H1 (cell line): ENCODE measurements at regions not wholly inside any gene's neighbourhood (a gene's known extent, or its start where the extent isn't known, plus 50 kb on each side); places are given as distances from the start of the nearest gene placed in this dataset.

ENCODE experiments used
- BCL11A ChIP-seq, 2 experiments: IDR thresholded peaks; one replicate each; pipeline ENCODE4 v1.6.1; 2011; ENCODE audit warnings: low read depth in 2 of 2, low read length in 2 of 2, mild to moderate bottlenecking in 2 of 2
- PHF8 ChIP-seq: fragments of 200-600 bp; sonication (generic); conservative IDR thresholded peaks from 2 replicates; pipeline ENCODE4 v1.7.1; 2012; ENCODE audit warnings: low read depth, mild to moderate bottlenecking, inconsistent platforms, low read length, moderate library complexity
- TAF1 ChIP-seq: IDR thresholded peaks from 2 replicates; pipeline ENCODE4 v1.6.1; 2011; ENCODE audit warnings: mild to moderate bottlenecking, low read depth, low read length

- TF ChIP-seq TAF1 (no peak), PHF8 (no peak), BCL11A (IDR thresholded peaks at IDR 0.05; ENCODE audit: low read depth in 2 of 2, low read length in 2 of 2) (no peak)
Observed at GRCh38 chr5:168096525-168096924, 194.9 kb upstream of the WWC1 start (continued).
